ENCODE measurements at regions not wholly inside any gene's neighbourhood (a gene's known extent, or its start where the extent isn't known, plus 50 kb on each side); places are given as distances from the start of the nearest gene placed in this dataset.

DNA sequence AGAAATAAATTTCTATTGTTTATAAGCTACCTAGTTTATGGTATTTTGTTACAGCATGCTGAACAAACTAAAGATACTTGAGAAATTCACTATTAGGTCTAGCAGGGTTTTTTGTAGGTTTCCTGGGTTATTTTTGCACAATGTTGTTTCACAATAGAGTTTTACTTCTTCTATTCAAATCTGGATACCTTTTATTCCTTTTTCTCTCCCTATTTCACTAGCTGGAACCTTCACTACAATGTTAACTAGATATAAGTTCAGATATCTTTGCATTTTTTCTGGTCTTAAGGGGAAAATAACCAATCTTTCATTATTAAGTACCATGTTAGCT lies 237.7 kb upstream of the CITED2 start:
- Histone ChIP-seq H3K9me3 (ENCODE audit: severe bottlenecking) (no peaks in the 10 kb centered on the region), H3K4me1 (ENCODE audit: insufficient read depth, poor library complexity, severe bottlenecking) (no peaks in the 10 kb centered on the region), H3K27ac (ENCODE audit: poor library complexity, severe bottlenecking) (no peak overlapping the region), H3K27me3 (ENCODE audit: insufficient read depth, poor library complexity, severe bottlenecking) (no peaks in the 10 kb centered on the region), H3K36me3 (ENCODE audit: low read depth) (no peaks in the 10 kb centered on the region), H3K4me3 (ENCODE audit: severe bottlenecking) (no peak overlapping the region)
- TF ChIP-seq, protein P1, sequence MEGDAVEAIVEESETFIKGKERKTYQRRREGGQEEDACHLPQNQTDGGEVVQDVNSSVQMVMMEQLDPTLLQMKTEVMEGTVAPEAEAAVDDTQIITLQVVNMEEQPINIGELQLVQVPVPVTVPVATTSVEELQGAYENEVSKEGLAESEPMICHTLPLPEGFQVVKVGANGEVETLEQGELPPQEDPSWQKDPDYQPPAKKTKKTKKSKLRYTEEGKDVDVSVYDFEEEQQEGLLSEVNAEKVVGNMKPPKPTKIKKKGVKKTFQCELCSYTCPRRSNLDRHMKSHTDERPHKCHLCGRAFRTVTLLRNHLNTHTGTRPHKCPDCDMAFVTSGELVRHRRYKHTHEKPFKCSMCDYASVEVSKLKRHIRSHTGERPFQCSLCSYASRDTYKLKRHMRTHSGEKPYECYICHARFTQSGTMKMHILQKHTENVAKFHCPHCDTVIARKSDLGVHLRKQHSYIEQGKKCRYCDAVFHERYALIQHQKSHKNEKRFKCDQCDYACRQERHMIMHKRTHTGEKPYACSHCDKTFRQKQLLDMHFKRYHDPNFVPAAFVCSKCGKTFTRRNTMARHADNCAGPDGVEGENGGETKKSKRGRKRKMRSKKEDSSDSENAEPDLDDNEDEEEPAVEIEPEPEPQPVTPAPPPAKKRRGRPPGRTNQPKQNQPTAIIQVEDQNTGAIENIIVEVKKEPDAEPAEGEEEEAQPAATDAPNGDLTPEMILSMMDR (IDR thresholded peaks at IDR 0.05; ENCODE audit: poor library complexity, severe bottlenecking), result no peak
- DNase-seq (ENCODE audit: low spot score), result no peak
- ATAC-seq (ENCODE audit: low read depth), result no peak

DNA sequence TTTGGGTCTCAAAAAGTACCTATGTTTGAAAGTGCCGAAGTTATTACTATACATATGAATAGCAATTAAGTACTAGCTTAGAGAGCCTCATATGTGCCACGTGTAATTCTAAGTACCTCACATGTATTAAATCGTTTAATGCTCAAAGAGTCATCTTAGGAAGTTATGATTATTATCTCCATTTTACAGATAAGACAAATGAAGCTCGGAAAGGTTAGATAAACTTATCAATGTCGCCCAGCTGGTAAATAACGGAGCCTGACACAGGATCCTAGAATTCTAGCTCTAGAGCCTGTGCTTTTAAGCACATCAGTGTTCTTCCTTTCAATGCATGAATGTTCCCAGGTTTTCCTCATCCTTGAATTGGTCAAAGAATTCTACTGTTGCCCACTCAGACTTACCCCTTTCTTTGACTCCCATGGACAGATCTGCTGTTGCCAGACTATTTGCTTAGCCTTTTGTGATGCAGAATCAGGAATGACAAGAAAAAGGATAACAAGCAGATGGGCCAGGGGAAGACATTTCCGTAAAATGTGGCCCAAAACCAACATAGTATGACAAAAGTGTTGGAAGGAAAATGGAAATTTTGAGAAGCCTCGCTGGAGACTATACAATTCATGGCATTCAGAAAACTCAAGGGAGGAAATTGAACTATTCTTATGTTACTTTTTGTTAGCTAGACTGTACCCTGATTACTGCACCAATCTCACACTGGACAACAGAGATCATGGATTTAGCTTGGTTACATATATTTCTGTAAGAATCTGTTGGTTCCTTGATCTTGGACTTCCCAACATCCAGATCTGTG lies 237.1 kb upstream of the CITED2 start:
- no peak overlapping the region for H3K4me3 ChIP-seq (ENCODE audit: severe bottlenecking)
- no peaks in the 10 kb centered on the region for H3K4me1 ChIP-seq (ENCODE audit: insufficient read depth, poor library complexity, severe bottlenecking)
- TF ChIP-seq, protein P1 (IDR thresholded peaks at IDR 0.05; ENCODE audit: poor library complexity, severe bottlenecking), result no peak
- no peak overlapping the region for H3K27ac ChIP-seq (ENCODE audit: poor library complexity, severe bottlenecking)
- no peaks in the 10 kb centered on the region for H3K36me3 ChIP-seq (ENCODE audit: low read depth)
- ATAC-seq (ENCODE audit: low read depth) (no peak), DNase-seq (ENCODE audit: low spot score) (no peak)
- H3K9me3 ChIP-seq (ENCODE audit: severe bottlenecking), result no peaks in the 10 kb centered on the region
- H3K27me3 ChIP-seq (ENCODE audit: insufficient read depth, poor library complexity, severe bottlenecking), result no peaks in the 10 kb centered on the region

DNA sequence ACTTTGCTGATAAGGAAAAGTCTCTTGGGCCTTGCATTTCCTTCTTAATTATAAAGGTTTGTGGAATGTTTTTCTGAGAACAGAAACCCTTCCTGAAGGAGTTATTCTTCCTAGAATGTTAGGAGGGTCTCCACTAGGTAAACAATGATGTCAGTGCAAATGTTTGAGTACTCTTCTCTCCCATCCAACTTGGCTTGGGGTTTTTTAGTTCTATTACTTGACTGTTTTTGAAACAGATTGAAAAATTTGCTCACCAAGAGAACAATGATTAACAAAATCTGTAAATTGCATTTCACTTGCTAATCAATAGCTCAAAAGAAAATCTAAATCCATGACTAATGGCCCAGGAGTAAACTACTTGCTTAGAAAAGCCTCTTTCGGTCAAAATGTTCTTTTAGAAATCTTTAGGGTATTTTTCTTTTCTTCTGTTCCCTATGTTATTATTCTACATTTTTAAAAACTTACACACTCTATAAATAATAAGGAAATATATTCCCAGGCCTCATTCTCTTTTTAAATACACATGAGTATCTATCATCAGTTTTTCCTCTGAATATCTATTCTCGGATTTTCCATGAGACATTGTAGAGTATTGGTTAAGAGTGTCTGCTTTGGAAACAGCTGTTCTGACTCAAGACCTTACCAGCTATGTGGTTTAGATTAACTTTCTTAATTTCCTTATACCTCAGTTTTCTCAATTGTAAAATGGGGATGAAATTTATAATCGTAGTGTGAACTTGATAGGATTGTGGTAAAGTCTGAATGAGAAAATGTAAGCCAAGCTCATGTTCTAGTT lies 234.2 kb upstream of the CITED2 start:
- ATAC-seq (ENCODE audit: low read depth) (no peak), DNase-seq (ENCODE audit: low spot score) (no peak)
- Histone ChIP-seq H3K27ac (ENCODE audit: poor library complexity, severe bottlenecking) (no peak overlapping the region), H3K9me3 (ENCODE audit: severe bottlenecking) (no peaks in the 10 kb centered on the region), H3K27me3 (ENCODE audit: insufficient read depth, poor library complexity, severe bottlenecking) (no peaks in the 10 kb centered on the region), H3K4me1 (ENCODE audit: insufficient read depth, poor library complexity, severe bottlenecking) (no peaks in the 10 kb centered on the region), H3K4me3 (ENCODE audit: severe bottlenecking) (no peak overlapping the region), H3K36me3 (ENCODE audit: low read depth) (no peaks in the 10 kb centered on the region)
- TF ChIP-seq, protein P1 (IDR thresholded peaks at IDR 0.05; ENCODE audit: poor library complexity, severe bottlenecking), result no peak

DNA sequence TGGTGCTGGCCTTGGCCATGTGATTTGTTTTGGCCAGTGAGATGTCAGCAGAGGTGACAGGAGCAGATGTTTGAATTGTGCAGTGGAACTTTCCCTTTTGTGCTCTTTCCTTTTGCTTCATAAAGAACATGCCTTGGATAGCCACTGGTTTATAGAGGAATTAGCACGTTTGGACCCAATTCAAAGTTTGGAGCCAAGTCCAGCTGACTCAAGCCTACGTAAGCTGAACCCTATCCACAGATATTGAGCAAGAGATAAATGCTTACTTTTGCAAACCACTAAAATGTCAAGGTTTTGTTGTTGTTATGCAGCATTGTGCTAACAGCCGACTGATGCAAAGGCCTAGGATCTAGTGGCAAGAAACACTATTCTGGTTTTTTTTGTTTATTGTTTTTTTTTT lies 230.9 kb upstream of the CITED2 start:
- H3K9me3 ChIP-seq (ENCODE audit: severe bottlenecking), result no peaks in the 10 kb centered on the region
- no peaks in the 10 kb centered on the region for H3K4me1 ChIP-seq (ENCODE audit: insufficient read depth, poor library complexity, severe bottlenecking)
- TF ChIP-seq, protein P1 (IDR thresholded peaks at IDR 0.05; ENCODE audit: poor library complexity, severe bottlenecking), result no peak
- H3K4me3 ChIP-seq (ENCODE audit: severe bottlenecking), result no peak overlapping the region
- DNase-seq (ENCODE audit: low spot score) (no peak), ATAC-seq (ENCODE audit: low read depth) (no peak)
- no peaks in the 10 kb centered on the region for H3K36me3 ChIP-seq (ENCODE audit: low read depth)
- H3K27me3 ChIP-seq (ENCODE audit: insufficient read depth, poor library complexity, severe bottlenecking), result no peaks in the 10 kb centered on the region
- H3K27ac ChIP-seq (ENCODE audit: poor library complexity, severe bottlenecking), result no peak overlapping the region

DNA sequence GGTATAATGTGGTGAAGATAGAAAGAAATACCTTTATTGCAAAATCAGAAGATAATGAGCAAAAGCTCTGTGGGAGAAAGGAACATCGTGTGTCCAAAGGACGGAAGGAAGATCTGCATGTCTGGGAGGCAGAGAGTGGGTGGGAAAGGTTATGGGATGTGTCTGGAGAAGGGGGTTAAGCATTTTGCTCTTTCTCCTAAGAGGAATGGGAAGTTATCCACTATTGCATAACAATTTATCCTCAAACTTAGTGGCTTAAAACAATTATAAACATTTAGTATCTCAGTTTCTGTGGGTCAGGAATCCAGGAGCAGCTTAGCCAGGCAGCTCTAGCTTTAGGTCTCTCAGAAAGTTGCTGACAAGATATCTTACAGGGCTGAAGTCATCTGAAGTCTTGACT lies 229.1 kb upstream of the CITED2 start:
- no peak overlapping the region for H3K4me3 ChIP-seq (ENCODE audit: severe bottlenecking)
- no peaks in the 10 kb centered on the region for H3K27me3 ChIP-seq (ENCODE audit: insufficient read depth, poor library complexity, severe bottlenecking)
- DNase-seq (ENCODE audit: low spot score) (no peak), ATAC-seq (ENCODE audit: low read depth) (no peak)
- TF ChIP-seq, protein P1 (IDR thresholded peaks at IDR 0.05; ENCODE audit: poor library complexity, severe bottlenecking), result no peak
- H3K27ac ChIP-seq (ENCODE audit: poor library complexity, severe bottlenecking), result no peak overlapping the region
- no peaks in the 10 kb centered on the region for H3K36me3 ChIP-seq (ENCODE audit: low read depth)
- H3K9me3 ChIP-seq (ENCODE audit: severe bottlenecking), result no peaks in the 10 kb centered on the region
- H3K4me1 ChIP-seq (ENCODE audit: insufficient read depth, poor library complexity, severe bottlenecking), result no peaks in the 10 kb centered on the region

Measured in RWPE2 (cell line).